ENCODE measurements at regions not wholly inside any gene's neighbourhood (a gene's known extent, or its start where the extent isn't known, plus 50 kb on each side); places are given as distances from the start of the nearest gene placed in this dataset.

DNA sequence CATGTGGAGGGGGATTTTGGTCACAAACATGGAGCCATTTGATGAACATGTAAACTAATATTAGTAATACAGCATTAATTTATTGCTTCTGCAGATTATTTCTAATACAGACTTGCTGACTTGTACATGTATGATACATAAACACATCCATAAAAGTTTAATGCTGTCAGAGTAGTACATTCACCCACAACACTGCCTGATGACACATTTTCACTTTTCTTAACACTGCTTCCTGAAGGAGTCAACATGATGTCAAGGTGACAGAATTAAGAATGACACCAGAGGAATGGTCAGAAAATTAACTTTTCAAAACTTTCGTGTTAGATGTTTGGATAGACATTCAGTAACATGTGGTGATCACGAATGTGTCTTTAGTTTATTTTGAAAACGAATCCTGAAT, 199.4 kb downstream of the SATB1 start:
- 83% methylated on average over 3 of the region's 3 CpGs for WGBS
- no peaks in the 10 kb centered on the region for H3K27me3 ChIP-seq (ENCODE audit: control insufficient read depth in 2 of 2, insufficient read depth in 1 of 2, low read length in 1 of 2)

DNA sequence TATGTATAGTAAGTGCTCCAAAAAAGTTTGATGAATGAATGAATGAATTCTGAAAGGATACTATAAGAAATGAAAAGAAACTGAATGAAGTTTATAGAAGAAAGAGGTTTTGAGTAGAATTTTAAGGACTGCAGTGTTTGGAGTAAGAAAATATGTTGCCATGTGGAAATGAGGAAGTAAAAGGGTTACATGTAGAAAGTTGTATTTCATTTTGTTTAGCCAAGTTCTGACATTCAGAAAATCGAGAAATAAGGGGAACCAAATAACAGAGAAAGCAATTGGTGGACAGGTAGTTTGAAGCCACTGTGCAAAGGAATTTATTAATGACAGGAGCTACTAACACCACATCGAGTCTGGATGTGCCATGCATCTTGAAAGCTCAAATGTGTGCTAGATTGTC, 200.7 kb downstream of the SATB1 start:
- Histone ChIP-seq H3K9me3 (ENCODE audit: control insufficient read depth in 2 of 2, insufficient read depth in 1 of 2, low read length in 1 of 2) (no peaks in the 10 kb centered on the region), H3K4me3 (ENCODE audit: low read length in 2 of 2) (no peak overlapping the region), H3K27ac (ENCODE audit: low read depth in 1 of 2, low read length in 1 of 2) (no peak overlapping the region), H3K27me3 (ENCODE audit: control insufficient read depth in 2 of 2, insufficient read depth in 1 of 2, low read length in 1 of 2) (no peaks in the 10 kb centered on the region), H3K36me3 (ENCODE audit: control insufficient read depth in 2 of 2, insufficient read depth in 2 of 2, low read length in 1 of 2) (no peaks in the 10 kb centered on the region), H3K4me1 (ENCODE audit: control insufficient read depth in 2 of 2, insufficient read depth in 2 of 2, low read length in 2 of 2) (peaks cover 4 to 12% of the 10 kb centered on the region in 2 donors)
- DNase-seq (ENCODE audit: low read depth in 6 of 9, low spot score in 9 of 9), result no peak
- 11% methylated on average over 2 of the region's 2 CpGs for WGBS

More for the DNA sequence above, 199.4 kb downstream of the SATB1 start:
- H3K4me1 ChIP-seq (ENCODE audit: control insufficient read depth in 2 of 2, insufficient read depth in 2 of 2, low read length in 2 of 2), result peaks cover 4 to 12% of the 10 kb centered on the region in 2 donors
- no peak overlapping the region for H3K27ac ChIP-seq (ENCODE audit: low read depth in 1 of 2, low read length in 1 of 2)
- DNase-seq (ENCODE audit: low read depth in 6 of 9, low spot score in 9 of 9), result no peak
- H3K36me3 ChIP-seq (ENCODE audit: control insufficient read depth in 2 of 2, insufficient read depth in 2 of 2, low read length in 1 of 2), result no peaks in the 10 kb centered on the region
- no peak overlapping the region for H3K4me3 ChIP-seq (ENCODE audit: low read length in 2 of 2)
- H3K9me3 ChIP-seq (ENCODE audit: control insufficient read depth in 2 of 2, insufficient read depth in 1 of 2, low read length in 1 of 2), result no peaks in the 10 kb centered on the region

- H3K36me3 ChIP-seq (ENCODE audit: control insufficient read depth in 2 of 2, insufficient read depth in 2 of 2, low read length in 1 of 2), result no peaks in the 10 kb centered on the region
- H3K4me1 ChIP-seq (ENCODE audit: control insufficient read depth in 2 of 2, insufficient read depth in 2 of 2, low read length in 2 of 2), result peaks cover 4 to 12% of the 10 kb centered on the region in 2 donors
- peak in 1 of 9 donors; percentile 19 for DNase-seq (ENCODE audit: low read depth in 6 of 9, low spot score in 9 of 9)
- H3K4me3 ChIP-seq (ENCODE audit: low read length in 2 of 2), result no peak overlapping the region
- peak overlapping the region in 1 of 2 donors; percentile 10 for H3K27ac ChIP-seq (ENCODE audit: low read depth in 1 of 2, low read length in 1 of 2)
- WGBS, result 67% methylated on average over 6 of the region's 6 CpGs
- H3K27me3 ChIP-seq (ENCODE audit: control insufficient read depth in 2 of 2, insufficient read depth in 1 of 2, low read length in 1 of 2), result no peaks in the 10 kb centered on the region
- H3K9me3 ChIP-seq (ENCODE audit: control insufficient read depth in 2 of 2, insufficient read depth in 1 of 2, low read length in 1 of 2), result no peaks in the 10 kb centered on the region
Observed at GRCh38 chr3:18223974-18224373, 201.2 kb downstream of the SATB1 start.

- peak in 5 of 9 donors; percentile 4 to 57 (median 14) for DNase-seq (ENCODE audit: low read depth in 6 of 9, low spot score in 9 of 9)
- Histone ChIP-seq H3K9me3 (ENCODE audit: control insufficient read depth in 2 of 2, insufficient read depth in 1 of 2, low read length in 1 of 2) (no peaks in the 10 kb centered on the region), H3K27me3 (ENCODE audit: control insufficient read depth in 2 of 2, insufficient read depth in 1 of 2, low read length in 1 of 2) (no peaks in the 10 kb centered on the region), H3K4me1 (ENCODE audit: control insufficient read depth in 2 of 2, insufficient read depth in 2 of 2, low read length in 2 of 2) (peaks cover 4 to 12% of the 10 kb centered on the region in 2 donors), H3K27ac (ENCODE audit: low read depth in 1 of 2, low read length in 1 of 2) (peak overlapping the region in 1 of 2 donors; percentile 10), H3K36me3 (ENCODE audit: control insufficient read depth in 2 of 2, insufficient read depth in 2 of 2, low read length in 1 of 2) (no peaks in the 10 kb centered on the region), H3K4me3 (ENCODE audit: low read length in 2 of 2) (no peak overlapping the region)
- WGBS, result 7% methylated on average over 2 of the region's 2 CpGs
Observed at GRCh38 chr3:18223571-18223970, 201.6 kb downstream of the SATB1 start.

DNA sequence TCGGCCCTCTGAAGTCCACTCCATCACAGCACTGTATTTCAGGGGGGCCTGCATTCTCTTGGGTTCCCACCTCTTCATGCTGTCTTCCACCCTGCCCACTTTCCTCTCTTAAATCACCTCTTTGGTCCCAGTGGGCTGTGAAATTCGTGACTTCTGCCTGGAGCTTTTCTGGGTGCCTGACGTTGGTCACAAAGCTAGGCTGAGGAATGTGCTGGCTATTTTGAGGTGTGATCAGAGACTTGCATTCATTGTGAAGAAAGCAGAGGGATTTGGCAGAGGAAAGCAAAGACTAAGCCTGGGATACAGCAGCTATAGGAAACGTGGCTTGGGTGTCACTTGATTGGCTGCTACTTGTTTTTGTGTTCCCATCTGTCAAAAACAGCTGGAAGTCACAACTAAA, 202.5 kb downstream of the SATB1 start:
- WGBS, result 85% methylated on average over 4 of the region's 4 CpGs
- Histone ChIP-seq H3K4me3 (ENCODE audit: low read length in 2 of 2) (no peak overlapping the region), H3K27ac (ENCODE audit: low read depth in 1 of 2, low read length in 1 of 2) (no peak overlapping the region), H3K27me3 (ENCODE audit: control insufficient read depth in 2 of 2, insufficient read depth in 1 of 2, low read length in 1 of 2) (no peaks in the 10 kb centered on the region), H3K4me1 (ENCODE audit: control insufficient read depth in 2 of 2, insufficient read depth in 2 of 2, low read length in 2 of 2) (peaks cover 4 to 12% of the 10 kb centered on the region in 2 donors), H3K36me3 (ENCODE audit: control insufficient read depth in 2 of 2, insufficient read depth in 2 of 2, low read length in 1 of 2) (no peaks in the 10 kb centered on the region), H3K9me3 (ENCODE audit: control insufficient read depth in 2 of 2, insufficient read depth in 1 of 2, low read length in 1 of 2) (no peaks in the 10 kb centered on the region)
- DNase-seq (ENCODE audit: low read depth in 6 of 9, low spot score in 9 of 9), result no peak

DNA sequence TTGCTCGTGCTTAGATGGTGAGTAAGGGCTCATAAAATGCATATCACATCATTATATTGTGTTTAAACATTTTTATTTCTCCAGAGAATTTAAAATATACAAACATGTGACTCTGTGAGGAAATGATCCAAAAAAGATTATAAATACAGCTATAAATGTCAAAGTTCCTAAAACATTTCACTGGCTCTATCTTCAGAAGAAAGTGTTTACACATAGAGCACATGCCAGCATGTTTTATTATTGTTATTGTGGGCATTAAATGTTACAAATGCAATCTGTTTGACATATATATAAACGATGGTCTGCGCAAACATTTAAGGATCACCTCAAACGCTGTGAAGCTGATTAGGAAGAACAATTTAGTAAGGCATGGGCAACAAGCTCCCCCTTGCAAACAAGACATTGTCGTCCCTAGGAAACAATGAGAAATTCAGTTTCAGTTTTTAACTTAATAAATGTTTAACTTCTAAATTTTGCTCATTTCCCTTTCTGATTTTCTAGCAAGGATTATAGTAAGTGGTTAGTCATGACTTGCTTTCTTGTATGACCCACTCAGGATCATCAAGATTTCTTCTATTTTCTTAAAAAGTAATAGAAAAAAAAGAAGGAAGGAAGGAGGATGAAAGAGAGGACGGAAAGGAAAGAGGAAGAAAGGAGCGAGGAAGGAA, 207.5 kb downstream of the SATB1 start:
- peaks cover 0 to under 1% of the 10 kb centered on the region in 2 donors for H3K4me1 ChIP-seq (ENCODE audit: control insufficient read depth in 2 of 2, insufficient read depth in 2 of 2, low read length in 2 of 2)
- H3K36me3 ChIP-seq (ENCODE audit: control insufficient read depth in 2 of 2, insufficient read depth in 2 of 2, low read length in 1 of 2), result no peaks in the 10 kb centered on the region
- no peak overlapping the region for H3K27ac ChIP-seq (ENCODE audit: low read depth in 1 of 2, low read length in 1 of 2)
- H3K27me3 ChIP-seq (ENCODE audit: control insufficient read depth in 2 of 2, insufficient read depth in 1 of 2, low read length in 1 of 2), result no peaks in the 10 kb centered on the region
- no peaks in the 10 kb centered on the region for H3K9me3 ChIP-seq (ENCODE audit: control insufficient read depth in 2 of 2, insufficient read depth in 1 of 2, low read length in 1 of 2)
- H3K4me3 ChIP-seq (ENCODE audit: low read length in 2 of 2), result no peak overlapping the region
- WGBS, result 91% methylated on average over 7 of the region's 7 CpGs
- no peak for DNase-seq (ENCODE audit: low read depth in 6 of 9, low spot score in 9 of 9)

DNA sequence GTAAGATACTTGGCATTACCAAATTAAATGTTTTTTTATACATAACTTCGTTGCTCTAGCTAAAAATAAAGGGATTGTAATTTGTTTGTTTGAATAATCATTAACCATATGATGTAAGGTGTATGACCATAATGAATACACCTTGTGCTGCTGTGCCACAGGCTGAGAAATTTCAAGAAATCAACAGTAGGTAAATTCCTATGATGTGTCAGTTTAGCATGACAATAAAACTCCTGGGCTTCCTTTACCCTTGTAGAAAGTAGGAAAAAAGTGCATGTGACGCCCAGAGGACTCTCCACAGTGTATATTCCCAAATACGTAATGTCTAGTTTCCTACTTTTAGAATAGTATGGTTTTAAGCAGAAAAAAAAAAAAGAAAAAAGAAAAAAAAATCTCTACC, 208.1 kb downstream of the SATB1 start:
- Histone ChIP-seq H3K4me3 (ENCODE audit: low read length in 2 of 2) (no peak overlapping the region), H3K36me3 (ENCODE audit: control insufficient read depth in 2 of 2, insufficient read depth in 2 of 2, low read length in 1 of 2) (no peaks in the 10 kb centered on the region), H3K27ac (ENCODE audit: low read depth in 1 of 2, low read length in 1 of 2) (no peak overlapping the region), H3K27me3 (ENCODE audit: control insufficient read depth in 2 of 2, insufficient read depth in 1 of 2, low read length in 1 of 2) (no peaks in the 10 kb centered on the region), H3K9me3 (ENCODE audit: control insufficient read depth in 2 of 2, insufficient read depth in 1 of 2, low read length in 1 of 2) (no peaks in the 10 kb centered on the region), H3K4me1 (ENCODE audit: control insufficient read depth in 2 of 2, insufficient read depth in 2 of 2, low read length in 2 of 2) (no peaks in the 10 kb centered on the region)
- DNase-seq (ENCODE audit: low read depth in 6 of 9, low spot score in 9 of 9), result no peak
- 93% methylated on average over 3 of the region's 3 CpGs for WGBS

DNA sequence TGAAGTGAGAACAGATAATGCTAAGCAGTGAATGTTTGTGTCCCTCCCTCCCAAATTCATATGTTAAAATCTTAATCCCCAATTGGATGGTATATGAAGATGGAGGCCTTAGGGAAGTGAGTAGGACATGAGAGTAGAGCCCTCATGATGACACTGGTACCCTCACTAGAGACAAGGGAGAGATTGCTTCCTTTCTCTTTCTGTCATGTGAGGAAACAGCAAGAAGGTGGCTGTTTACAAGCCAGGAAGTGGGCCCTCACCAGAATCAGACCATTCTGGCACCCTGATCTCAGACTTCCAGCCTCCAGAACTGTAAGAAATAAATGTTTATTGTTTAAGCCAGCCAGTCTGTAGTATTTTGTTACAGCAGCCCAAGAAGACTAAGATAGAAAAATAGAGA, 209.5 kb downstream of the SATB1 start:
- H3K9me3 ChIP-seq (ENCODE audit: control insufficient read depth in 2 of 2, insufficient read depth in 1 of 2, low read length in 1 of 2), result no peaks in the 10 kb centered on the region

DNA sequence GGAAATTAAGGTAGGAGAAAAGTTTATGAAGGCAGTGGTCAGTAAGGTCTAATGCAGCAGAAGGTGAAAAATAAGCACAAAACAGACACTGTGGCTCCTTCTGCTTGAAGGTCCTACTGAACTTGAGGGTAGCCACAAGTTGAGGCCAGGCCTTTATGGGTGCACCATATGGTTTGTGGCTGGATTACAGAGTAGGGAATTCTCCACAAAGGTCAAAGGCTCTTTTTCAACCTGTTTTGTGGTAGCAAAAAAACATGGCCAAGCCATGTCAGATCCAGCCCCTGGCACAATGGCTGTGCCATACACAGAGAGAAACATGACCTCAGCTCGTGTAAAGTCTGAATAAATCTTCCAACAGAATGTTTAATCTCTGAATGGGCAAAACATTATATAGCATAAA, 214.0 kb downstream of the SATB1 start:
- DNase-seq (ENCODE audit: low read depth in 6 of 9, low spot score in 9 of 9), result no peak
- Histone ChIP-seq H3K27me3 (ENCODE audit: control insufficient read depth in 2 of 2, insufficient read depth in 1 of 2, low read length in 1 of 2) (no peaks in the 10 kb centered on the region), H3K27ac (ENCODE audit: low read depth in 1 of 2, low read length in 1 of 2) (no peak overlapping the region), H3K4me1 (ENCODE audit: control insufficient read depth in 2 of 2, insufficient read depth in 2 of 2, low read length in 2 of 2) (peaks cover 0 to 4% of the 10 kb centered on the region in 2 donors), H3K36me3 (ENCODE audit: control insufficient read depth in 2 of 2, insufficient read depth in 2 of 2, low read length in 1 of 2) (no peaks in the 10 kb centered on the region), H3K4me3 (ENCODE audit: low read length in 2 of 2) (no peak overlapping the region), H3K9me3 (ENCODE audit: control insufficient read depth in 2 of 2, insufficient read depth in 1 of 2, low read length in 1 of 2) (no peaks in the 10 kb centered on the region)
- 99% methylated on average over 1 of the region's 1 CpG for WGBS

More for the DNA sequence above, 209.5 kb downstream of the SATB1 start:
- no peaks in the 10 kb centered on the region for H3K4me1 ChIP-seq (ENCODE audit: control insufficient read depth in 2 of 2, insufficient read depth in 2 of 2, low read length in 2 of 2)
- no peak for DNase-seq (ENCODE audit: low read depth in 6 of 9, low spot score in 9 of 9)
- no peak overlapping the region for H3K4me3 ChIP-seq (ENCODE audit: low read length in 2 of 2)
- no peaks in the 10 kb centered on the region for H3K27me3 ChIP-seq (ENCODE audit: control insufficient read depth in 2 of 2, insufficient read depth in 1 of 2, low read length in 1 of 2)
- no peaks in the 10 kb centered on the region for H3K36me3 ChIP-seq (ENCODE audit: control insufficient read depth in 2 of 2, insufficient read depth in 2 of 2, low read length in 1 of 2)
- H3K27ac ChIP-seq (ENCODE audit: low read depth in 1 of 2, low read length in 1 of 2), result no peak overlapping the region

Data from thymus (tissue), 11 donors.